Hypothalamus (tissue), 51 donors: ENCODE measurements at regions not wholly inside any gene's neighbourhood (a gene's known extent, or its start where the extent isn't known, plus 50 kb on each side); places are given as distances from the start of the nearest gene placed in this dataset.
"Not testable (repeated sequence)": the region's sequence is repeated elsewhere in the genome, so short reads cannot be mapped to it uniquely, and the experiment has no call there.

Source experiments
- DNase-seq, 51 donors: peaks; one replicate each; lab custom pipeline; 2025; lab: John Stamatoyannopoulos, UW

DNA sequence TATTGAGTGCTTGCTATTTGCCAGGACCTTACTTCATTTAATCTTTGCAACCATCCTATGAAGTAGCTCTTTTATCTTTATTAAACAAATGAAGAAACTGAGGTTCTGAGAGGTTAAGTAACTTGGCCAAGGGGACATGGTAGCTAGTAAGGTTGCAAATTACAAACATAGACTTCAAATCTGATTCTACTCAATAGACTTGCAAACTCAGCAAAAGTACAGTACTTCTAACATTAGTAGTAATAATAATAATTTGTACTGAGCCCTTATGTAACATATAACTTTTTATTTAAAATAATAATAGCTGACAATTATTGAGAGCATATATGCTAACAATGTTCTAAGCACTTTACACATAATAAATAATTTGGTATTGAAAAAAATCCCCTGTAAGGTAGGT lies 255.7 kb upstream of the ATP5MC3 start:
- DNase-seq = no peak

DNA sequence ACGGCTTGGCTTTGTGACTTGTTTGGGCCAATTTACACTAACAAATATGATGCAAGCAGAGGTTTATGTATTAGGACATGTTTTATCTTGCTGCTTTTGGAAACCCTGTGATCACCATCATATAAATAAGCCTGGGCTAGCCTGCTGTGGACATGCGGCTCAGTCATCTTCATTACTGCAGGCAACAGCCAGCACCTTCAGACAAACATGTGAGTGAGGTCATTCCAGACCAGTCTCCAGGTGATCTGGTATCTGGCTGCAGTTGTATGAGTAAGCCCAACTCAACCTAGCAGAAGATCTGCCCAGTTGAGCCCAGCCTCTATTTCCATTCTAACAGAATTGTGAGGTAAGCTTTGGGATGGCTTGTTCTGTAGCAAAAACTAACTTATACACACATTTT lies 254.6 kb upstream of the ATP5MC3 start:
- DNase-seq = no peak

DNA sequence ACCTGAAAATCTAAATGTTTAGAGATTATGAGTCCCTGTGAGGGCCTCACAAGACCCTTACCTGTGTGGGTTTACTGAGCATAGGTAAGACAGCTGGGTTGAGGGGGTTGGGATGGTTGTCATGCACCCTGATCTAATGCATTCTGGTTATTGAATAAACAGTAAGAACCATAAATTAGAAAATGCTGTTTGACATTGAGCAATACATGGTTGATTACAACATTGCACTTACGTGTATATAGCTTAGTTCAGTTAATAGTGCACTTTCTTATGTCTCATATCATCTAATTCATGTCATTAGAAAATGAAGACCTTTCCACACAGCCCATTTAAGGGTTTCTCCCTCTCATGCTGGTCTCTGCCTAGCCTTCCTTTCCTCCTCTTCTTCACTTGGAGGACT lies 253.5 kb upstream of the ATP5MC3 start:
- DNase-seq = no peak

- DNase-seq = no peak
Measured at GRCh38 chr2:175432793-175433192, 251.3 kb upstream of the ATP5MC3 start.

DNA sequence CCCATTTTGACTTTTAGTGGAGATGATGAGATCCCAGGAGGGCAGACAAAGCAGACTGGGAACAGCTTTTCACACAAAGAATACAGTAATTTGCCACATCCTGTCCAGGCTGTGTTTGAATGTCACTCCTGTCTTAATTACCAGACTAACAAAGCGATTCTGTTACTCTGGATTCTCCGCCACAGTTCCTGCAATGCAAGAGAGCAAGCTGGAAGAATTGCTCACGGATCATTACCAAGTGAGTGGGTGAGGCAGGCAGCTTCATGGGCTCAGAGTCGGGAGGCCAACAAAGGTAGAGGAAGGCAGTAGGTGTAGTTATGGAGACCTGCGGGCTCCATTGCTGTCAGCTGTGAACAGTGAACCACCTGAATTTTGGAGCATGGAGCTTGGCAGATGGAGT lies 250.5 kb upstream of the ATP5MC3 start:
- peak in 2 of 51 donors; percentile 2 to 70 for DNase-seq

DNA sequence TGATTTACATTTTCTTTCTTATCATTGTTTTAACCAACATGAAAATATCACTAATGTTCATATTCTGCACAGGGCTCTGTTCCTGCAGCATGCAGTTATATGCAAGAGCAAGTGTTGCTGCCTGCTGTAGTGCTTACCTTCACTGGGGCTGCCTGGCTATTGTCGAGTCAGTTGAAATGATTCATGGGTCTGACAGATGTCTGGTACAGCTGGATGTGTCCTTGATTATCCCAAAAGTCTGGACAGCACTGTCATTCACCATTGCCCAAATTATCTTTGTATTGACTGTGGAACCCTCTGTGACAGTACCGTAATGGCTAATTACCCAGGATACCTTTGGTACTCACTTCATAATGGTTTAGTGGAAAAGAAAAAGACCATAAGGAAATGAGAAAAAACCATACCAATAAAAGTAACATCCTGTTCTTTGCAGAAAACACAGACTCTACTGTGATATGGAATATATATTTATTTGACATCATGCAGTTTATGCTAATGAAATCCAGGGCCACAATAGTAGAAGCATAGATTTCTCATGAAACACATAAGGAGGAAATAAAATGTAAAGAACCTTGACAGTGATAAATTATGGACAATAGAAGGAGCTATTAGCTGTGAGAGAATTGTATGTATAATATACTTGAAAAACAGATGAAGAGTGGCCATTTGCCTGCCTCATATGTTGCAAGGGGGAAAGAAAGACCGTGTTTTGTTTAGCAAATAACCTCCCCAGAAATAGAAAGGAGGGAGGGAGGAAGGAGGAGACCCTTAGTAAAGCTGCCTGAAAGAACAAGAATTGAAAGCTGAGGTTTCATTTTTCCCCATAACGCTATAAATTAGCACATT lies 249.8 kb upstream of the ATP5MC3 start:
- DNase-seq = no peak

GRCh38 chr2:175430236-175430635 lies 248.7 kb upstream of the ATP5MC3 start:
- DNase-seq = no peak

DNA sequence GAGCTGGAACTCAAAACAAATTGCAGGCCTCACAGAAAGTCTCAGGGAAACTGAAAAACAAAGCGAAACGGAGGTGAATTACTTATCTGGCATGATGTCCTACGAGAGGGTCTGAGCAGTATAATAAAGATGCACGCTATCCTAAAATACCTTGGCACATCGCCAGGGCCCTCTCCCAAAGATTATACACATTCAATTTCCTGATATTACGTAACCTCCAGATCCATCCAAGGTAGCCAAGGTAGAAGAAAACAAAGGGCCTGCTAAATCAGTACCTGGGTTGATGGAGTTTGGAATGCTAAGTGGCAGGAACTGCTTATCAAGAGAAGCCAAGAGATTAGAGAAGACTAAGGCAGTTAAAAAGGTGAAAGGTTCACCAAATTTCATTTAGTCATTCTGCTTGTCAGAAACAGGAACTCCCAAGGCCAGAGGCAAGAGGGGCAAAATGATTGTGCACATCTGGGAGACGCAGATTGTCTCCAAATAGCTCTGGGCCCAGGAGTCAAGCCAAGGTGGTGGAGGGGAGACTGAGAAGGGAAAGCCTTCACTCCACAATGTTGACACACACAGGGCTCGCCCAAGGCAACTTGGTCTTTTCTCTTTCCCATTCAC lies 236.8 kb upstream of the ATP5MC3 start:
- DNase-seq = no peak

DNA sequence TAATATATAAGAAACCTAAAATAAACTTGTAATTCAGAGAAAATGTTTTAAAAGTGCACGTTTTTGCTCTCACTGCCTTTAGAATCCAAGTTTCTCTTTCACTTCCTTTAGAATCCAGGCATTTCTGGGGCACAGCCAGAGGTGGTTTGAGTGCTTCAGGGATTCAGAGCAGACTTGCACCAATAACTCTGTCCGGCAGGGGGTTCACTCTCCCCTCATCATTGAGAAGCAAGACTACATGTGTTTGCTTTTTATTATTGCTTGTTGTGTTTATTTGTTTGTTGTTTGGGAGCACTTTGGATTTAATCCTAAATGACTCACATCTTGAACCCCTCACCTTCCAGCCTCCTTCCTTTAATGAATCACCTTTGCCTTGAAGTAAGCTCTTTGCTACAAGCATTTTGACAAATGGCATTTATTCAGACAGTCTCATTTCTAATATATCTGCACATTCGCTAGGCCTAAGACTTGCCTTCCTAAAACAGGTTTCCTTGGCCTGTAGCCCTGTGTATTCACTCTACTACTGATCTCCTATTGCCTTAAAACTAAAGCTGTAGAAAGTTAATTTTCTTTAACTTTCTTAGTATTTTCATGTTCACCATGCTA lies 233.5 kb upstream of the ATP5MC3 start:
- peak in 14 of 51 donors; percentile 0 to 28 (median 5) for DNase-seq

DNA sequence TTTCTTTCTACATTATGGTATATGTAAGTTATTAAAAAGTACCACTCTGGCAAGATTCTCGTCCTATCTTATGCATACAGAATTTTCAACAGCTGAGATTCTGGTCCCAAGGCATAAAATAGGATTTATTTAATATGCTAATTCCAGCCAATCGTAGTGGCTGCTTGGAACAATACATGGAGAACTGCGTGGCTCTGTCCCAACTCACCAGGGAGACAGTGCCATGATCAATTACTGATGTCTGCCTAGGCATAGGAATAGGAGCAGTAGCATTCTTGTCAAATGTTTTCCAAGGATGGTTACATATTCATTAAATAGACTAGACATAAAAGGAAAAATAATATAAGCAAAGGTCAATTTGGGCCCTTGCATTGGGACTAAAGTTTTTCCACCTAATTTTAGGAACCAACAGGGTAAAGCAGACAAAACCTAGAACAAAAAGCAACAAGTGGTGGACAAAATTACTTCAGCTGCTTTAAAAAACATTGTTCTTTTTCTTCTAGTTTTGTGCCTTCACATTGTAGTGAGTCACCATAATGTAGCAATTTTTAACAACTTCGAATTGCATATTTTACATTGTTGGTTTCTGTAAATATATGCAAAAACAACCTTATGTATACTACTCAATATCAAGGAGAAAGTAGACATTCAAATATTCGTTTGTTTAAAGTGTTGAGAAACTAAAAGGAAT lies 232.8 kb upstream of the ATP5MC3 start:
- DNase-seq = no peak

DNA sequence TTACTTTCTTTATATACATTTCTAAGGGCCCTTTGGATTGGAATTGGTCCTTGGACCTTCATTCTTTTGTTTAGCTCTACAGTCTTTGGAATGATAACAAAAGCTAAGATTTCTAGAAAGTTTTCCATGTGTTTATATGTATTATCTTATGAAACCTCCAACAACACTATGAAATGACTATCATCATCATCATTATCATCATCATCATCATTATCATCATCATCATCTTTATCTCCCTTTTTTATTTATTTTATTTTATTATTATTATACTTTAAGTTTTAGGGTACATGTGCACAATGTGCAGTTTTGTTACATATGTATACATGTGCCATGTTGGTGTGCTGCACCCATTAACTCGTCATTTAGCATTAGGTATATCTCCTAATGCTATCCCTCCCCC lies 229.4 kb upstream of the ATP5MC3 start:
- DNase-seq = not testable (repeated sequence)

DNA sequence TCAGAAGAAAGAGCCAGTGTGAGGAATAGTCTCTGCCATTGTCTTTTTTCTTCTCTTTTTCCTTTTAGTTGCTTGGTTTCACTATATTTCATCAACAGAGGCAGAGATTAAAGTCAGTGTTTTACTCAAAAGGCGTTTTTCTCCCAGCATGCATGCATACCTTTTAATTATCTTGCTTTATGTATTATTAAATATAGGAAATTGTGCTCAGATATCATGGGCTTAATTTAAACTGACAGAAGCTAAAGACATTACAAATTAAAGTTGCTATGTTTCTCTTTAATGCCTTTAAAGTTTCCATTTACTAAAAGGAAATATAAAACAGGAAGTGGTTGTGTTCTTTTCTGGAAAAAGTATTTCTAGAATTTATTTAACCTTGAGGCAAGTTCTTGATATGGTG lies 223.3 kb upstream of the ATP5MC3 start:
- DNase-seq = no peak

GRCh38 chr2:175403599-175404221 lies 222.2 kb upstream of the ATP5MC3 start:
- no peak for DNase-seq

DNA sequence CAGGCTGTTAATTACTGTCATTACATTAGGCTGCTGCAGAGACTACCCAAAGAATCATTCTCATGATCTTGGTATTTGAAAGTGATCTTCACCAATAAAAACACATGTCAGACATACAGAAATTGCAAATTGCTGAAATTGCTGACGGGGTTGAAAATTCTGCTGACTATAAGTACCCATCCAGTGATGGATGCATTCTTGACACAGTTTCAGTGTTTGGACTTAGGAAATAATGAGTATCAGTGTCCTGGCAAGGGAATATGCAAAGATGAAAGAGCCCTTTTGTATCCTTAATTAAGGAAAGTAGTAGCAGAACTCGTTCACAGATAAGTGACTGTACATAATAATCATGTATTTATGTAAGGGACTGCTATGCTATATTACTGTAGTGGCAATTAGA lies 221.1 kb upstream of the ATP5MC3 start:
- DNase-seq = no peak

DNA sequence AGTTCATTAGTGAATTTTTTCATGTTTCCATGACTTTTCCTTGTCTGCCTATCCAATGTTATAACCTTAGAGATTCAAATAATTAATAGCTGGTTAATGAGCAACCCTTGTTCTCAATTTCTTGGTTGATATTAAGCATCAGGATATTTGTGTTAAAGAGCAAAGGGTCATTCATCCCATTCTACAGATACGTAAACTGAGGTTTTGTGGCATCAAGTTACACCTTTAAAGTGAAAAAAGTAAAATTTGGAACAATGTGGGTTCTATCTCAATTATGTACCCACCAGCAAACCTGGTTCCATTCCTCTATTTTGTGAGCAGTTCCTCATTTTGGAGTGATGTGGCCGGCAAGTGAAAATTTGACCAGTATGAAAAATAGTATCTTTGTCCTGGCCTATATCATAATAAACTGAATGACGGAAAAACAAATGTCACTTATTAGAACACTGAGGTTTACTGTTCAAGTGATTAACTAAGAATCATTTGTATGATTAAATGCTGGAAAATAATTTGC lies 220.5 kb upstream of the ATP5MC3 start:
- DNase-seq = no peak

DNA sequence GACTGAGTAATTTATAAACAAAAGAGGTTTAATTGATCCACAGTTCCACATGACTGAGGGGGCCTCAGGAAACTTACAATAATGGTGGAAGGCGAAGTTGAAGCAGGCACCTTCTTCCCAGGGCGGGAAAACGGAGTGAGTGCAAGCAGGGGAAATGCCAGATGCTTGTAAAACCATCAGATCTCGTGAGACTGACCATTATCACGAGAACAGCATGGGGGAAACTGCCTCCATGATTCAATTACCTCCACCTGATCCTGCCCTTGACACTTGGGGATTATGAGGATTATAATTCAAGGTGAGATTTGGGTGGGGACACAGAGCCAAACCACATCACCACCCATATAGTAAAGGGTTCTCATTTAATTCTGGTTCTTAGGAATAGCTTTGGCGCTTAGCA lies 219.5 kb upstream of the ATP5MC3 start:
- no peak for DNase-seq

DNA sequence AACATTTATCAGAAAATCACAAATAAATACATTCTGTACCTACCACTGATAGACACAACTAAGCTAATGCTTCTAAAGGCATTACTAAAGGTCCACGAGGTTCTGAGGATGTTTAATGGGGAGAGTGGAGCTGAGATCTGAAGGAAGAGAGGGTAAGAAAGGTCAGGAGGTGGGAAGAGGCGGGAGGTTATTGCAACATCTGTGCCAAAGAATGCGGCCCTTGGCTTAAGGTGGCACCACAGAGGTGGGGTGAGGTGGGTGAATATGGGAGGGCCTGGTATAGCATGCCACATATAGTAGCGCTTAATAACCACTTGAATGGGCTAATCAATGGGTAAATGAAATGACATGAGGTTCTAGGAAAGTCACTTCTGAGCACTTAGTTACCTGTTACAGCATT lies 217.8 kb upstream of the ATP5MC3 start:
- DNase-seq = no peak

DNA sequence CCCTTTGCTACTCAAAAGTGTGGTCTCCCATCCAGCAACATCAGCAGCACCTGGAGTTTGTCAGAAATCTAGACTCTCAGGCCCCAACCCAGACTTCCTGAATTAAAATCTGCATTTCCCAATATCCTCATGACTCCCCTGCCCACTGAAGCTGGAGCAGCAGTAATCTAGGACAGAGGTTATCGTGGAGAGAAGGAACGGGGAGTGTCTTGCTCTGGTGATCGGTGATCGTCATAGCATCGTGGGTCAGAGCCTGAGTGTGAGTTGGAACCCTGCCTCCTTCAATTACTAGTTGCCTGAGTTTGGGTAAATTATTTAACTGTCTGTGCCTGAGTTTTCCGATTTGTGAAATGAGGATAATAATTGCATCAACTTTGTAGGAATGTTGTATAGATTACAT lies 217.3 kb upstream of the ATP5MC3 start:
- DNase-seq = no peak

- DNase-seq = no peak
Measured at GRCh38 chr2:175396696-175397095, 215.2 kb upstream of the ATP5MC3 start.

DNA sequence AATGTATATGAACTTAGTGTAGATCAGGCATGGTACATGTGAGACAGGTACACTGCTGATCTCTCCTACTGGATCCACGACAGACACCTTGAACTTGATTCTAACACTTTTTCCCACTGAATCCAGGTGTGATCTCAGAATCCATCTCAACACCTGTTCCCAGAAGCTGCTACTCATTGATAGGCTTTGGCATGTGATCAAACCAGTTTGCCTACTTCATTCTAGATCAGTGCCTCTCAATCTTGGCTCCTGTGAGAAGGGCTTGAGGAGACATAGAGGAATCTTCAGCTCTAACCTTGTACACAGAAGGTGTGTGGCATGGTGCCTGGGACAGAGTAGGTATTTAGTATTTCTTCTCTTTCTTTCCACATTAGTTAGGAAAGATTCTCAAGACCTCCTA lies 212.3 kb upstream of the ATP5MC3 start:
- DNase-seq = no peak

DNA sequence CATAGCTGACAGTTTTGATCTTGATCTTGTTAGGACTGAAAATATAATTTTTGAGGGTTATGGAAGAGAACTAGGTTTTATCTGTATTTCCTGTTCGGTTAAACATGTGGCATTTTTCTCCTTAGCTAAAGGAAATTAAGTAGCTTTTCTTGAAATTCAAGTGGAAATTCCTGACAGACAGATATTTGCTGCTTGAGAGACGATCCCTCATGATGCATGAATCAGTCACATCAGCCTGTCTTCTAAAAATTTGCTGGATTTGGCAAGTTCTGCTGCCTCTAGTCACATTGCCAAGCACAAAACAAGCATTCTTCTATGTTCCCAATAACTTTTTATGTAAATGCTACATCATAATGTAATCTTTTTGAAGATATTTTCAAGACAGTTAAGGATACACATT lies 201.8 kb upstream of the ATP5MC3 start:
- no peak for DNase-seq
